Endothelial cell of umbilical vein (primary cell): ENCODE measurements at regions not wholly inside any gene's neighbourhood (a gene's known extent, or its start where the extent isn't known, plus 50 kb on each side); places are given as distances from the start of the nearest gene placed in this dataset.

Experiments
- BruUV-seq: library from RNA; stranded (reverse); fragments of 400-500 nt; replicated peaks from 2 replicates; lab custom pipeline; 2021; lab: Mats Ljungman, UMichigan
- CTCF ChIA-PET: fragments of 300-600, 350-600 bp; sonication (Branson Sonifier 250); formaldehyde crosslinking; loops from one replicate; lab custom pipeline; 2021; ENCODE audit warnings: antibody characterized with exemption, inconsistent platforms; lab: Charles Lee
- POLR2A ChIA-PET: fragments of 300-600, 350-600 bp; sonication (Branson Sonifier 250); formaldehyde crosslinking; loops from one replicate; lab custom pipeline; 2021; ENCODE audit warnings: antibody characterized with exemption, inconsistent platforms; lab: Charles Lee
- DNase-seq: peaks from one replicate; pipeline ENCODE4 v3.0.0-alpha.2; 2011; ENCODE audit warnings: low read depth, low spot score
- FAIRE-seq: peaks from 2 replicates; lab custom pipeline; 2011; peaks lifted over from hg19 to GRCh38; lab: Jason Lieb, UNC
- H2AFZ ChIP-seq: 2 replicates; pipeline ENCODE4 v1.6.0; 2012; ENCODE audit warnings: low read depth, low read length, control low read depth, inconsistent platforms
- H3K27ac ChIP-seq: 2 replicates; pipeline ENCODE4 v1.5.1; 2011; ENCODE audit warnings: low read depth, mild to moderate bottlenecking, control low read depth, low read length, moderate library complexity; ENCODE audit not compliant: insufficient read depth
- H3K27me3 ChIP-seq, 2 experiments: 2 replicates each; pipeline versions ENCODE4 v1.6.0 to v1.6.1; 2011; ENCODE audit warnings: low read length in 2 of 2, mixed read lengths in 1 of 2; ENCODE audit not compliant: control insufficient read depth in 2 of 2, insufficient read depth in 2 of 2
- H3K36me3 ChIP-seq, 2 experiments: 2 replicates in 1 of 2; 3 replicates in 1 of 2; pipeline ENCODE4 v1.5.1; 2011; ENCODE audit warnings: low read length in 2 of 2, mild to moderate bottlenecking in 1 of 2, moderate library complexity in 1 of 2; ENCODE audit not compliant: control insufficient read depth in 2 of 2, insufficient read depth in 2 of 2; ENCODE audit errors: extremely low read depth in 1 of 2
- H3K4me1 ChIP-seq: 3 replicates; pipeline ENCODE4 v1.5.1; 2011; ENCODE audit warnings: mild to moderate bottlenecking, low read length; ENCODE audit not compliant: control insufficient read depth, insufficient read depth; ENCODE audit errors: extremely low read depth
- H3K4me2 ChIP-seq: 2 replicates; pipeline ENCODE4 v1.6.1; 2011; ENCODE audit warnings: low read length, control low read depth, mixed read lengths; ENCODE audit not compliant: insufficient read depth
- H3K4me3 ChIP-seq, 3 experiments: fragments of 200-600 bp in 1 of 3; sonication (generic), shearing (Covaris generic) in 1 of 3; replicated peaks in 1 of 3; 2 replicates each; pipeline ENCODE4 v1.5.1; 2011 to 2016; ENCODE audit warnings: control low read depth in 3 of 3, low read length in 3 of 3, mild to moderate bottlenecking in 2 of 3, inconsistent platforms in 1 of 3, low read depth in 1 of 3, moderate library complexity in 1 of 3; ENCODE audit not compliant: insufficient read depth in 1 of 3
- H3K79me2 ChIP-seq: 2 replicates; pipeline ENCODE4 v1.6.0; 2012; ENCODE audit warnings: low read length, inconsistent platforms; ENCODE audit not compliant: control insufficient read depth, insufficient read depth
- H3K9ac ChIP-seq: replicated peaks from 2 replicates; pipeline ENCODE3; 2011; ENCODE audit warnings: low read length, control low read depth; ENCODE audit not compliant: insufficient read depth; ENCODE audit errors: extremely low read depth
- H3K9me1 ChIP-seq: replicated peaks from 3 replicates; pipeline ENCODE4 v1.6.0; 2011; ENCODE audit warnings: mild to moderate bottlenecking, low read length; ENCODE audit not compliant: control insufficient read depth, insufficient read depth; ENCODE audit errors: extremely low read depth
- H3K9me3 ChIP-seq: replicated peaks from 2 replicates; pipeline ENCODE4 v1.5.1; 2012; ENCODE audit warnings: low read length, inconsistent platforms; ENCODE audit not compliant: control insufficient read depth, insufficient read depth
- H4K20me1 ChIP-seq: replicated peaks from 2 replicates; pipeline ENCODE3; 2011; ENCODE audit warnings: mild to moderate bottlenecking, low read length; ENCODE audit not compliant: control insufficient read depth, insufficient read depth; ENCODE audit errors: extremely low read depth
- CTCF ChIP-seq, 2 donors: IDR thresholded peaks; 1 replicate in 1 of 2; 2 replicates in 1 of 2; pipeline ENCODE4 v1.5.1; 2011; ENCODE audit warnings: low read length in 2 of 2, mild to moderate bottlenecking in 2 of 2, moderate library complexity in 2 of 2, control low read depth in 1 of 2, inconsistent platforms in 1 of 2, low read depth in 1 of 2; ENCODE audit not compliant: insufficient read depth in 1 of 2; ENCODE audit errors: extremely low read depth in 1 of 2
- EZH2 ChIP-seq: IDR thresholded peaks from 2 replicates; pipeline ENCODE4 v1.6.1; 2012; ENCODE audit warnings: borderline replicate concordance, low read depth, mild to moderate bottlenecking, moderate library complexity, low read length, inconsistent platforms; ENCODE audit not compliant: severe bottlenecking
- FOS ChIP-seq: IDR thresholded peaks from 2 replicates; pipeline ENCODE4 v1.6.1; 2011; ENCODE audit warnings: mild to moderate bottlenecking, low read length, moderate library complexity, borderline replicate concordance; ENCODE audit not compliant: insufficient read depth
- GATA2 ChIP-seq: IDR thresholded peaks from 2 replicates; pipeline ENCODE4 v1.7.0; 2011; ENCODE audit warnings: low read depth, mild to moderate bottlenecking, moderate library complexity, mixed read lengths, low read length; ENCODE audit not compliant: insufficient read length, insufficient read depth
- JUN ChIP-seq: IDR thresholded peaks from 2 replicates; pipeline ENCODE4 v1.6.1; 2011; ENCODE audit warnings: borderline replicate concordance, low read depth; ENCODE audit not compliant: insufficient read length, insufficient read depth
- MAX ChIP-seq: IDR thresholded peaks from 2 replicates; pipeline ENCODE4 v1.6.1; 2011; ENCODE audit not compliant: insufficient read depth, insufficient read length
- MYC ChIP-seq: IDR thresholded peaks from one replicate; pipeline ENCODE4 v1.6.1; 2011; ENCODE audit warnings: mild to moderate bottlenecking, low read depth, low read length
- POLR2A ChIP-seq: IDR thresholded peaks from 2 replicates; pipeline ENCODE4 v1.6.1; 2012; ENCODE audit warnings: low read depth, mild to moderate bottlenecking, control low read depth, low read length
- POLR2AphosphoS5 ChIP-seq: IDR thresholded peaks from 2 replicates; pipeline ENCODE4 v1.6.1; 2012; ENCODE audit warnings: low read depth, mild to moderate bottlenecking, control low read depth, low read length, moderate library complexity; ENCODE audit not compliant: insufficient read depth
- dilution Hi-C: fragments of 300-500 bp; cut with MboI; formaldehyde crosslinking; loops from one replicate; pipeline ENCODE4 v1.15.0; 2019; ENCODE audit warnings: low sequenced_read_pairs; ENCODE audit not compliant: extremely low pct_ligation_motif_present
- intact Hi-C: fragments of 100-400 bp; cut with micrococcal nuclease; formaldehyde crosslinking; loops from one replicate; pipeline ENCODE4 v1.10.0; 2022

DNA sequence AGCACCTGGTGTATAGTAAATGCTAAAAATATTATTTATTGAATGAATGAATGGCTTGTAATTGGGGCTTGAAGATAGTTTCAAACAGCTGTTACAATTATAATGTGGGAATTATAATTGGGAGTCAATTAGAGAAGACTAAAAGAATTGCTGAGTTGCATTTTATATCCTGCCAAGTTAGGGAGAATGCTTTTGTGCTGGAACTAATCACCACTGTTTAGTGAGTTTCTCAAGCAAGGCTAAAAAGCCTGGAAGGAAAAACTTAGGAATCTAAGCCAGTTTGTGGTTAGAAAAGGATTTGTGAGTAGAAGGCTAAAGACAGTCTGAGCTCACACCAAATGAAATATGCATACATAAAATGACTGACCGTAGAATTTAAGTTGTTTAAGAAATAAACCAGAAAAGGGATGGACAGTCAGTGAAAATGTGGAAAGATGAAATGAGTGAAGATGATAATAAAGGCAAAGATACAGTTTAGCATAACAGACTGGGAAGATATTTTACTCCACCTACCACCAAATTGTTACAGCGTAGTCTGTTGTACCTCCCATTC, 647.7 kb upstream of the FSHR start:
- Histone ChIP-seq H3K27ac (no peak overlapping the region), H3K9ac (no peak overlapping the region), H3K4me1 (no peaks in the 10 kb centered on the region), H3K27me3 (no peaks in the 10 kb centered on the region), H3K36me3 (no peaks in the 10 kb centered on the region), H4K20me1 (no peaks in the 10 kb centered on the region), H2AFZ (no peak overlapping the region), H3K4me3 (no peak overlapping the region), H3K9me3 (peaks cover 3% of the 10 kb centered on the region), H3K79me2 (no peaks in the 10 kb centered on the region), H3K4me2 (no peak overlapping the region), H3K9me1 (no peaks in the 10 kb centered on the region)
- TF ChIP-seq GATA2 (no peak), POLR2AphosphoS5 (no peak), CTCF (IDR thresholded peaks at IDR 0.05; ENCODE audit: extremely low read depth in 1 of 2, insufficient read depth in 1 of 2, low read depth in 1 of 2, low read length in 2 of 2) (no peak), FOS (no peak), EZH2 (no peak), MYC (no peak), POLR2A (no peak), JUN (no peak), MAX (no peak)
- dilution Hi-C loops = no loop called here
- ChIA-PET CTCF (no interaction called here), POLR2A (no interaction called here)
- intact Hi-C loops = no loop called here
- FAIRE-seq = no peak
- DNase-seq = no peak
- no TSS peak for BruUV-seq
